Right ventricle myocardium inferior (tissue), 1 donor: ENCODE measurements at regions not wholly inside any gene's neighbourhood (a gene's known extent, or its start where the extent isn't known, plus 50 kb on each side); places are given as distances from the start of the nearest gene placed in this dataset.
A peak's percentile ranks its signal among the peaks of the same experiment; 100 is the strongest.

Experiments used
- ATAC-seq: fragments of 200-7000 bp; cut with Tn5 transposase; one replicate; pipeline ENCODE4 v1.9.1; 2020; ENCODE audit warnings: mild to moderate bottlenecking, moderate library complexity
- DNase-seq: peaks from one replicate; pipeline ENCODE4 v3.0.0; 2021; ENCODE audit errors: missing footprints
- intact Hi-C: fragments of 100-400 bp; cut with DNase I; formaldehyde crosslinking; loops from one replicate; pipeline ENCODE4 v1.11.0; 2022
- donor health status: DM: no; HTN: yes; CAD: no; lungs with severe emphysema.

GRCh38 chr19:27750391-27751043 is 1462.4 kb downstream of the UQCRFS1 start:
- ATAC-seq (no peak), DNase-seq (no peak)
- intact Hi-C loops = no loop called here

- intact Hi-C loops = no loop called here
- ATAC-seq = no peak
- no peak for DNase-seq
These were observed 1464.3 kb downstream of the UQCRFS1 start for GRCh38 chr19:27748551-27749152.

GRCh38 chr19:27746691-27747380 is 1466.1 kb downstream of the UQCRFS1 start:
- peak; percentile 75 for ATAC-seq
- intact Hi-C loops = no loop called here

GRCh38 chr19:27745978-27746542 is 1466.9 kb downstream of the UQCRFS1 start:
- ATAC-seq (no peak), DNase-seq (no peak)
- intact Hi-C loops = no loop called here

More at GRCh38 chr19:27746691-27747380, 1466.1 kb downstream of the UQCRFS1 start:
- no peak for DNase-seq

GRCh38 chr19:27744926-27745768 is 1467.8 kb downstream of the UQCRFS1 start:
- ATAC-seq = peak; percentile 72
- no peak for DNase-seq
- intact Hi-C loops = no loop called here

- no peak for ATAC-seq
- intact Hi-C loops = no loop called here
- DNase-seq = no peak
These were observed 1470.9 kb downstream of the UQCRFS1 start for GRCh38 chr19:27742041-27742440.

GRCh38 chr19:27741236-27741635 is 1471.7 kb downstream of the UQCRFS1 start:
- no peak for DNase-seq
- intact Hi-C loops = no loop called here
- ATAC-seq = no peak

GRCh38 chr19:27740396-27740795 is 1472.6 kb downstream of the UQCRFS1 start:
- DNase-seq = no peak
- intact Hi-C loops = no loop called here
- no peak for ATAC-seq

- intact Hi-C loops = no loop called here
- no peak for DNase-seq
These were observed 1474.3 kb downstream of the UQCRFS1 start for GRCh38 chr19:27738569-27739193.

GRCh38 chr19:27736225-27736624 is 1476.7 kb downstream of the UQCRFS1 start:
- intact Hi-C loops = no loop called here
- DNase-seq = no peak
- no peak for ATAC-seq

More at GRCh38 chr19:27738569-27739193, 1474.3 kb downstream of the UQCRFS1 start:
- no peak for ATAC-seq

GRCh38 chr19:27735314-27735713 is 1477.6 kb downstream of the UQCRFS1 start:
- no peak for ATAC-seq
- intact Hi-C loops = no loop called here

GRCh38 chr19:27734496-27735220 is 1478.3 kb downstream of the UQCRFS1 start:
- intact Hi-C loops = loop anchor here (5.0 kb wide), 1 partner anchor 57 kb away; no protein-coding TSS in a partner anchor
- DNase-seq = no peak
- no peak for ATAC-seq

More at GRCh38 chr19:27735314-27735713, 1477.6 kb downstream of the UQCRFS1 start:
- no peak for DNase-seq

- DNase-seq (no peak), ATAC-seq (peak; percentile 44)
- intact Hi-C loops = loop anchor here (5.0 kb wide), 1 partner anchor 56 kb away; no protein-coding TSS in a partner anchor
These were observed 1479.2 kb downstream of the UQCRFS1 start for GRCh38 chr19:27733551-27734266.

- DNase-seq = no peak
- ATAC-seq = no peak
- intact Hi-C loops = no loop called here
These were observed 1483.6 kb downstream of the UQCRFS1 start for GRCh38 chr19:27729332-27729731.

GRCh38 chr19:27722625-27723024 is 1490.3 kb downstream of the UQCRFS1 start:
- intact Hi-C loops = no loop called here
- DNase-seq (no peak), ATAC-seq (no peak)

- DNase-seq (no peak), ATAC-seq (no peak)
- intact Hi-C loops = no loop called here
These were observed 1492.8 kb downstream of the UQCRFS1 start for GRCh38 chr19:27720155-27720554.

- ATAC-seq = no peak
These were observed 1493.9 kb downstream of the UQCRFS1 start for GRCh38 chr19:27719034-27719433.

More at GRCh38 chr19:27719034-27719433, 1493.9 kb downstream of the UQCRFS1 start:
- intact Hi-C loops = no loop called here
- no peak for DNase-seq
